HEK293T (cell line): ENCODE measurements at regions not wholly inside any gene's neighbourhood (a gene's known extent, or its start where the extent isn't known, plus 50 kb on each side); places are given as distances from the start of the nearest gene placed in this dataset.
"Not testable (repeated sequence)": the region's sequence is repeated elsewhere in the genome, so short reads cannot be mapped to it uniquely, and the experiment has no call there.

Source experiments
- CTCF ChIA-PET: fragments of 350-600 bp; formaldehyde crosslinking; extraction: SDS; loops from one replicate; lab custom pipeline; 2021; ENCODE audit warnings: antibody characterized with exemption, inconsistent platforms; lab: Yijun Ruan, JAX
- POLR2A ChIA-PET: fragments of 350-600 bp; formaldehyde crosslinking; extraction: SDS; loops from one replicate; lab custom pipeline; 2020; ENCODE audit warnings: antibody characterized with exemption, inconsistent platforms; lab: Yijun Ruan, JAX
- DNase-seq: peaks from one replicate; pipeline ENCODE4 v3.0.0; 2012; ENCODE audit warnings: mixed read lengths; ENCODE audit errors: extremely low spot score
- ARNT ChIP-seq: fragments of 450-650 bp; IDR thresholded peaks from 2 replicates; pipeline ENCODE4 v1.6.1; 2017; ENCODE audit warnings: mild to moderate bottlenecking
- BHLHE40 ChIP-seq: fragments of 450-650 bp; IDR thresholded peaks from 2 replicates; pipeline ENCODE4 v1.6.1; 2016; ENCODE audit warnings: mild to moderate bottlenecking, moderate library complexity, borderline replicate concordance
- CTBP1 ChIP-seq: fragments of 450-650 bp; IDR thresholded peaks from 2 replicates; pipeline ENCODE4 v1.6.1; 2016; ENCODE audit warnings: borderline replicate concordance
- ELF4 ChIP-seq: fragments of 450-650 bp; IDR thresholded peaks from 2 replicates; pipeline ENCODE4 v1.6.1; 2017; ENCODE audit warnings: antibody characterized with exemption
- FOXA1 ChIP-seq: fragments of 450-650 bp; IDR thresholded peaks from 2 replicates; pipeline ENCODE4 v1.6.1; 2016; ENCODE audit warnings: mild to moderate bottlenecking
- FOXK2 ChIP-seq: fragments of 450-650 bp; IDR thresholded peaks from 2 replicates; pipeline ENCODE4 v1.6.1; 2016; ENCODE audit warnings: mild to moderate bottlenecking
- FOXM1 ChIP-seq: fragments of 450-650 bp; IDR thresholded peaks from 2 replicates; pipeline ENCODE4 v1.6.1; 2017; ENCODE audit warnings: mild to moderate bottlenecking, borderline replicate concordance
- HDGF ChIP-seq: fragments of 450-650 bp; IDR thresholded peaks from 2 replicates; pipeline ENCODE4 v1.6.1; 2017; ENCODE audit warnings: antibody characterized with exemption, borderline replicate concordance
- L3MBTL2 ChIP-seq: fragments of 450-650 bp; conservative IDR thresholded peaks from 2 replicates; pipeline ENCODE4 v1.6.1; 2016; ENCODE audit warnings: mild to moderate bottlenecking
- LEF1 ChIP-seq: fragments of 450-650 bp; IDR thresholded peaks from 2 replicates; pipeline ENCODE4 v1.6.1; 2017; ENCODE audit warnings: mild to moderate bottlenecking, borderline replicate concordance
- NFRKB ChIP-seq: fragments of 450-650 bp; IDR thresholded peaks from 2 replicates; pipeline ENCODE4 v1.6.1; 2016; ENCODE audit warnings: mild to moderate bottlenecking, moderate library complexity
- PKNOX1 ChIP-seq: fragments of 450-650 bp; IDR thresholded peaks from 2 replicates; pipeline ENCODE4 v1.6.1; 2016
- SP1 ChIP-seq: fragments of 450-650 bp; IDR thresholded peaks from 2 replicates; pipeline ENCODE4 v1.6.1; 2017
- SUZ12 ChIP-seq: fragments of 450-650 bp; IDR thresholded peaks from 2 replicates; pipeline ENCODE4 v1.6.1; 2016; ENCODE audit warnings: mild to moderate bottlenecking
- TARDBP ChIP-seq: fragments of 450-650 bp; IDR thresholded peaks from 2 replicates; pipeline ENCODE4 v1.6.1; 2016
- ZNF384 ChIP-seq: fragments of 450-650 bp; IDR thresholded peaks from 2 replicates; pipeline ENCODE4 v1.6.1; 2016

GRCh38 chrX:23515028-23515427 is 152.3 kb upstream of the PRDX4 start:
- ChIA-PET CTCF (no interaction called here), POLR2A (no interaction called here)
- DNase-seq, result no peak
- TF ChIP-seq ELF4, result no peak
- no peak for TF ChIP-seq L3MBTL2
- no peak for TF ChIP-seq TARDBP
- no peak for TF ChIP-seq SUZ12
- no peak for TF ChIP-seq ZNF384
- TF ChIP-seq HDGF, result no peak

DNA sequence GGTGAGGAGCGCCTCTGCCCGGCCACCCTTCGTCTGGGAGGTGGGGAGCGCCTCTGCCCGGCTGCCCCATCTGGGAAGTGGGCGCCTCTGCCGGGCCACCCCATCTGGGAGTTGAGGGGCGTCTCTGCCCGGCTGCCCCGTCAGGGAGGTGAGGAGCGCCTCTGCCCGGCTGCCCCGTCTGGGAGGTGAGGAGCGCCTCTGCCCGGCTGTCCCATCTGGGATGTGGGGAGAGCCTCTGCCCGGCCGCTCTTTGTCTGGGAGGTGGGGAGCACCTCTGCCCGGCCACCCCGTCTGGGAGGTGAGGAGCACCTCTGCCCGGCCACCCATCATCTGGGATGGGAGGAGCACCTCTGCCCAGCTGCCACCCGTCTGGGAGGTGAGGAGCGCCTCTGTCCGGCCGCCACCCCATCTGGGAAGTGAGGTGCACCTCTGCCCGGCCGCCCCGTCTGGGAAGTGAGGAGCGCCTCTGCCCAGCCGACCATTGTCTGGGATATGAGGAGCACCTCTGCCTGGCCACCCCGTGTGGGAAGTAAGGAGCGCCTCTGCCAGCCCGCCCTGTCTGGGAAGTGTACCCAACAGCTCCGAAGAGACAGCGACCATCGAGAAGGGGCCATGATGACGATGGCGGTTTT is 144.2 kb upstream of the PRDX4 start:
- DNase-seq, CTCF ChIA-PET, POLR2A ChIA-PET: not testable (repeated sequence)

DNA sequence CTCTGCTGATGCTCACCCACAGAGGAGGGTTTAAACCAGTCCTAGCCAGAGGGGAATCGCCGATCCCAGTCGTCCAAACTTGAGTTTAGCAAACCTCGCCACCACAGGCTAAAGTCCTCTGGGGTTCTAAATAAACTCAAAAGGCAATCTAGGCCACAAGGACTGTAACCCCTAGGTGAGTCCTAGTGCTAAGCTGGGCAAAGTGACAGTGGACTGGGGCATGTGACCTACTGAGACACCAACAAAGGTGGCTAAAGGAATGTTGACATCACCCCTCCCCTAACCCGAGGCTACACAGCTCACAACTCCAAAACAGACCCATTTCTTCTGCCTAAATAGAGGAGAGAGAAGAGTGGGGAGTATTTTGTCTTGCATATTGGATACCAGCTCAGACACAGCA is 142.8 kb upstream of the PRDX4 start:
- POLR2A ChIA-PET, result no interaction called here
- CTCF ChIA-PET, result no interaction called here
- DNase-seq, result no peak
- no peak for TF ChIP-seq FOXM1
- TF ChIP-seq FOXA1, result no peak
- no peak for TF ChIP-seq HDGF
- no peak for TF ChIP-seq ARNT
- no peak for TF ChIP-seq ELF4
- TF ChIP-seq FOXK2, result no peak
- no peak for TF ChIP-seq SUZ12
- no peak for TF ChIP-seq L3MBTL2
- no peak for TF ChIP-seq LEF1
- no peak for TF ChIP-seq NFRKB
- TF ChIP-seq ZNF384, result no peak
- no peak for TF ChIP-seq PKNOX1
- no peak for TF ChIP-seq TARDBP
- TF ChIP-seq CTBP1, result no peak

DNA sequence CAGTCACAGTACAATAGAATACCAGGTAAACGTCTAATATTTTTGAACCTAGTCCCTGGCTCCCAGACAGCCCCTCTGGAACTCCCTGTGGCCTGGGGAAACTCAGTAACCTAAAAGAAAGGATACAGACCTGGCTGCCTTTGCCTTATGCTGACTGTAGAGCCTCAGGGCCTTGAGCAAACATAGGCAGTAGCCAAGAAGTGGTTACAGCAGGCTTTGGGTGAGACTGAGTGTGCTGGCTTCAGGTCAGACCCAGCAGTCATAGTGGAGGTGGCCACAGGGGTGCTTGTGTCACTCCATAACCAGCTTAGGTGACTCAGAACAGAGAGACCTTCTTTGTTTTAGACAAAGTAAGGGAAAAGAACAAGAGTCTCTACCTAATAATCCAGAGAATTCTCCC is 141.8 kb upstream of the PRDX4 start:
- DNase-seq, result no peak
- TF ChIP-seq TARDBP (no peak), ELF4 (no peak), BHLHE40 (no peak), CTBP1 (no peak), FOXA1 (no peak), PKNOX1 (no peak)
- CTCF ChIA-PET, result no interaction called here
- POLR2A ChIA-PET, result no interaction called here

DNA sequence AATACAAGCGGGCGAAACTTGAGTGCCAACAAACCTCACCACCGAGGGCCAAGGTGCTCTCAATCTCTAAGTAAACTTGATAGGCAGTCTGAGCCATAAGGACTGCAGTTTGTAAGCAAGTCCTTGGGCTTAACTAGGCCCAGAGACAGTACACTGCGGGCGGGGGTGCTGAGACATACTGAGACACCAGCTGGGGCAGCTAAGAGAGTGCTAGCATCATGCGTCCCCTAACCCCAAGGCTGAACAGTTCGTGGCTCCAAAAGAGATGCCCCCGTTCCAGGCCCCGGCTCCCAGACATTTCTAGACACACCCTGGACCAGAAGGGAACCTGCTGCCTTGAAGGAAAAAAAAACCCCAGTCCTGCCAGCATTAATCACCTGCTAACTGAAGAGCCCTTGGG is 126.8 kb upstream of the PRDX4 start:
- no peak for DNase-seq
- TF ChIP-seq ELF4 (no peak), PKNOX1 (no peak), FOXK2 (no peak), LEF1 (no peak), FOXM1 (no peak), SP1 (no peak), L3MBTL2 (no peak), ZNF384 (no peak), HDGF (no peak), CTBP1 (no peak), SUZ12 (no peak), ARNT (no peak), TARDBP (no peak), BHLHE40 (no peak), NFRKB (no peak), FOXA1 (no peak)
- CTCF ChIA-PET, result interaction anchor here (0.9 kb wide), 1 partner anchor 1555 kb away, joined by 3 read pairs; no protein-coding TSS in a partner anchor
- POLR2A ChIA-PET, result no interaction called here

GRCh38 chrX:23548164-23548563 is 119.1 kb upstream of the PRDX4 start:
- POLR2A ChIA-PET, result no interaction called here
- TF ChIP-seq FOXM1, result no peak
- TF ChIP-seq PKNOX1, result peak; percentile 92
- no peak for TF ChIP-seq FOXK2
- no peak for TF ChIP-seq HDGF
- TF ChIP-seq L3MBTL2, result no peak
- TF ChIP-seq ARNT, result peak; percentile 95
- TF ChIP-seq SP1, result no peak
- TF ChIP-seq CTBP1, result no peak; the same call in 1 of the 2 replicates
- no peak for TF ChIP-seq TARDBP
- peak; percentile 47 for DNase-seq
- CTCF ChIA-PET, result no interaction called here
